Liver (tissue), 8 donors: ENCODE measurements at regions not wholly inside any gene's neighbourhood (a gene's known extent, or its start where the extent isn't known, plus 50 kb on each side); places are given as distances from the start of the nearest gene placed in this dataset.

ENCODE experiments used
- DNase-seq: peaks from one replicate; pipeline ENCODE4 v3.0.0-alpha.2; 2017; ENCODE audit warnings: low spot score
- H3K27ac ChIP-seq, 2 donors: one replicate each; pipeline ENCODE4 v1.7.0; 2013; ENCODE audit warnings: inconsistent platforms in 2 of 2, low read length in 2 of 2, control low read depth in 1 of 2, low read depth in 1 of 2, mild to moderate bottlenecking in 1 of 2
- H3K27me3 ChIP-seq, 4 donors: one replicate each; pipeline versions ENCODE4 v1.6.1 to v1.7.0; 2013; ENCODE audit warnings: low read length in 3 of 4, inconsistent platforms in 1 of 4, mild to moderate bottlenecking in 1 of 4, moderate library complexity in 1 of 4; ENCODE audit not compliant: control insufficient read depth in 4 of 4, insufficient read depth in 4 of 4
- H3K36me3 ChIP-seq, 4 donors: one replicate each; pipeline versions ENCODE4 v1.6.1 to v1.7.0; 2013; ENCODE audit warnings: low read length in 3 of 4, mild to moderate bottlenecking in 3 of 4, low read depth in 1 of 4, moderate library complexity in 1 of 4; ENCODE audit not compliant: control insufficient read depth in 4 of 4, insufficient read depth in 3 of 4
- H3K4me1 ChIP-seq, 4 donors: one replicate each; pipeline versions ENCODE4 v1.6.1 to v1.7.0; 2013; ENCODE audit warnings: low read length in 3 of 4, mild to moderate bottlenecking in 3 of 4, moderate library complexity in 1 of 4; ENCODE audit not compliant: control insufficient read depth in 4 of 4, insufficient read depth in 4 of 4
- H3K4me3 ChIP-seq, 3 donors: one replicate each; pipeline versions ENCODE4 v1.6.1 to v1.7.0; 2013; ENCODE audit warnings: low read length in 3 of 3, control low read depth in 1 of 3, low read depth in 1 of 3, mild to moderate bottlenecking in 1 of 3
- H3K9ac ChIP-seq, 2 donors: one replicate each; pipeline ENCODE4 v1.7.0; 2013; ENCODE audit warnings: low read length in 2 of 2, mild to moderate bottlenecking in 2 of 2, moderate library complexity in 2 of 2, control low read depth in 1 of 2, low read depth in 1 of 2
- H3K9me3 ChIP-seq, 4 donors: one replicate each; pipeline versions ENCODE4 v1.6.1 to v1.7.0; 2013; ENCODE audit warnings: low read length in 3 of 4; ENCODE audit not compliant: control insufficient read depth in 4 of 4
- ATF3 ChIP-seq: IDR thresholded peaks from 2 replicates; pipeline ENCODE4 v1.6.1; 2016; ENCODE audit warnings: antibody characterized with exemption
- CTCF ChIP-seq: fragments of 150-350 bp; IDR thresholded peaks from 2 replicates; pipeline ENCODE4 v1.5.1; 2017; ENCODE audit warnings: improper control_type of control experiment, low read depth, low read length; ENCODE audit not compliant: missing input control
- EGR1 ChIP-seq, 2 donors: IDR thresholded peaks; 2 replicates each; pipeline ENCODE4 v1.6.1; 2016 to 2018; ENCODE audit warnings: antibody characterized with exemption in 2 of 2, low read depth in 2 of 2
- FOXA1 ChIP-seq: IDR thresholded peaks from 2 replicates; pipeline ENCODE4 v1.6.1; 2016; ENCODE audit warnings: antibody characterized with exemption
- GABPA ChIP-seq, 2 donors: IDR thresholded peaks in 1 of 2; conservative IDR thresholded peaks in 1 of 2; 2 replicates each; pipeline ENCODE4 v1.6.1; 2016; ENCODE audit warnings: antibody characterized with exemption in 2 of 2, mild to moderate bottlenecking in 1 of 2, moderate library complexity in 1 of 2
- HNF4A ChIP-seq, 2 donors: conservative IDR thresholded peaks; 2 replicates each; pipeline ENCODE4 v1.6.1; 2016; ENCODE audit warnings: antibody characterized with exemption in 2 of 2, mild to moderate bottlenecking in 2 of 2
- JUND ChIP-seq, 2 donors: IDR thresholded peaks; 2 replicates each; pipeline ENCODE4 v1.6.1; 2016; ENCODE audit warnings: antibody characterized with exemption in 2 of 2
- NR2F2 ChIP-seq: IDR thresholded peaks from 2 replicates; pipeline ENCODE4 v1.6.1; 2016; ENCODE audit warnings: antibody characterized with exemption
- RAD21 ChIP-seq, 2 donors: IDR thresholded peaks; 2 replicates each; pipeline ENCODE4 v1.6.1; 2016; ENCODE audit warnings: antibody characterized with exemption in 2 of 2, mild to moderate bottlenecking in 2 of 2
- RXRA ChIP-seq, 2 donors: IDR thresholded peaks; 2 replicates each; pipeline ENCODE4 v1.6.1; 2017 to 2018; ENCODE audit warnings: antibody characterized with exemption in 2 of 2, mild to moderate bottlenecking in 1 of 2
- SP1 ChIP-seq: IDR thresholded peaks from 2 replicates; pipeline ENCODE4 v1.6.1; 2018; ENCODE audit warnings: antibody characterized with exemption, mild to moderate bottlenecking
- TAF1 ChIP-seq: conservative IDR thresholded peaks from 2 replicates; pipeline ENCODE4 v1.6.1; 2016; ENCODE audit warnings: antibody characterized with exemption, mild to moderate bottlenecking
- YY1 ChIP-seq: IDR thresholded peaks from 2 replicates; pipeline ENCODE4 v1.6.1; 2016; ENCODE audit warnings: antibody characterized with exemption, mild to moderate bottlenecking
- WGBS: extraction: QIAGEN DNeasy Blood & Tissue Kit; methylation state at CpG from one replicate; pipeline ENCODE4 v1.1.7; 2013; 5-methylcytosine and 5-hydroxymethylcytosine counted together
- TF ChIP-seq, protein P1 (sequence below): IDR thresholded peaks from 2 replicates; pipeline ENCODE4 v1.6.1; 2016; ENCODE audit warnings: antibody characterized with exemption, mild to moderate bottlenecking
- donor health status: healthy.
- donor health status: healthy.
- donor health status: healthy.
- donor health status: healthy.
- donor health status: healthy.

DNA sequence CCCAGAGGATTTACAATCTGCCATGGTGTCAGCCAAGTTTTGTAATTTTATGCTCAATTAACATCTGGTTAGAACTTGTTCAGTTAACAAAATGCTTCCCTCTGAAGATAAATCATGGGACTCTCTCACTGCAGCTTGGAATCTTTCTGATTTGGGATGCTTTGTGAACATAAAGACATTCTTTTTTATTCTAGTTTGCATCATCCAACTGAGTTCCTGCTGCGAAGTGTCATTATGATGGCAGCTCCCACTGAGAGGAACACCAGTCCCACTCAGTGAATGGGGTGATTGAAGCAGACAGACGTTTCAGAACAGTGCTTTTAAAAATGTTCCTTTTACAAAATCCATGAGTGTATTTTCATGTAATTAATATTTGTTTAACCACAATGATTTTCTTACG is 863.8 kb downstream of the TLE4 start:
- no peak overlapping the region for H3K4me3 ChIP-seq
- DNase-seq = no peak
- TF ChIP-seq CTCF = no peak
- TF ChIP-seq SP1 = no peak
- no peak for TF ChIP-seq JUND (IDR thresholded peaks at IDR 0.05)
- TF ChIP-seq, protein P1, sequence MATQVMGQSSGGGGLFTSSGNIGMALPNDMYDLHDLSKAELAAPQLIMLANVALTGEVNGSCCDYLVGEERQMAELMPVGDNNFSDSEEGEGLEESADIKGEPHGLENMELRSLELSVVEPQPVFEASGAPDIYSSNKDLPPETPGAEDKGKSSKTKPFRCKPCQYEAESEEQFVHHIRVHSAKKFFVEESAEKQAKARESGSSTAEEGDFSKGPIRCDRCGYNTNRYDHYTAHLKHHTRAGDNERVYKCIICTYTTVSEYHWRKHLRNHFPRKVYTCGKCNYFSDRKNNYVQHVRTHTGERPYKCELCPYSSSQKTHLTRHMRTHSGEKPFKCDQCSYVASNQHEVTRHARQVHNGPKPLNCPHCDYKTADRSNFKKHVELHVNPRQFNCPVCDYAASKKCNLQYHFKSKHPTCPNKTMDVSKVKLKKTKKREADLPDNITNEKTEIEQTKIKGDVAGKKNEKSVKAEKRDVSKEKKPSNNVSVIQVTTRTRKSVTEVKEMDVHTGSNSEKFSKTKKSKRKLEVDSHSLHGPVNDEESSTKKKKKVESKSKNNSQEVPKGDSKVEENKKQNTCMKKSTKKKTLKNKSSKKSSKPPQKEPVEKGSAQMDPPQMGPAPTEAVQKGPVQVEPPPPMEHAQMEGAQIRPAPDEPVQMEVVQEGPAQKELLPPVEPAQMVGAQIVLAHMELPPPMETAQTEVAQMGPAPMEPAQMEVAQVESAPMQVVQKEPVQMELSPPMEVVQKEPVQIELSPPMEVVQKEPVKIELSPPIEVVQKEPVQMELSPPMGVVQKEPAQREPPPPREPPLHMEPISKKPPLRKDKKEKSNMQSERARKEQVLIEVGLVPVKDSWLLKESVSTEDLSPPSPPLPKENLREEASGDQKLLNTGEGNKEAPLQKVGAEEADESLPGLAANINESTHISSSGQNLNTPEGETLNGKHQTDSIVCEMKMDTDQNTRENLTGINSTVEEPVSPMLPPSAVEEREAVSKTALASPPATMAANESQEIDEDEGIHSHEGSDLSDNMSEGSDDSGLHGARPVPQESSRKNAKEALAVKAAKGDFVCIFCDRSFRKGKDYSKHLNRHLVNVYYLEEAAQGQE = no peak
- TF ChIP-seq YY1 = no peak
- no peak for TF ChIP-seq ATF3
- TF ChIP-seq RXRA (IDR thresholded peaks at IDR 0.05) = no peak
- TF ChIP-seq EGR1 (IDR thresholded peaks at IDR 0.05; ENCODE audit: low read depth in 2 of 2) = no peak
- TF ChIP-seq NR2F2 = no peak
- H3K27ac ChIP-seq = no peak overlapping the region
- no peaks in the 10 kb centered on the region for H3K36me3 ChIP-seq
- H3K27me3 ChIP-seq = peaks cover 0 to 4% (median 0%) of the 10 kb centered on the region in 4 donors
- no peak overlapping the region for H3K9ac ChIP-seq
- H3K9me3 ChIP-seq = no peaks in the 10 kb centered on the region
- 75% methylated on average over 3 of the region's 3 CpGs for WGBS
- no peaks in the 10 kb centered on the region for H3K4me1 ChIP-seq

GRCh38 chr9:80426992-80427391 is 855.2 kb downstream of the TLE4 start:
- TF ChIP-seq, protein P1 = no peak
- TF ChIP-seq GABPA (IDR thresholded peaks at IDR 0.05 in 1 of 2, conservative IDR thresholded peaks at IDR 0.05 in 1 of 2) (no peak), SP1 (no peak), TAF1 (no peak), RXRA (IDR thresholded peaks at IDR 0.05) (no peak), FOXA1 (no peak), HNF4A (conservative IDR thresholded peaks at IDR 0.05) (no peak), RAD21 (IDR thresholded peaks at IDR 0.05) (no peak), NR2F2 (no peak), ATF3 (no peak)
- Histone ChIP-seq H3K9me3 (peaks cover 0 to 2% (median 0%) of the 10 kb centered on the region in 4 donors), H3K4me1 (no peaks in the 10 kb centered on the region), H3K27ac (no peak overlapping the region), H3K27me3 (no peaks in the 10 kb centered on the region), H3K4me3 (no peak overlapping the region), H3K36me3 (no peaks in the 10 kb centered on the region), H3K9ac (no peak overlapping the region)
- 90% methylated on average over 1 of the region's 1 CpG for WGBS
- DNase-seq = no peak
